SK-N-SH (cell line): ENCODE measurements at regions not wholly inside any gene's neighbourhood (a gene's known extent, or its start where the extent isn't known, plus 50 kb on each side); places are given as distances from the start of the nearest gene placed in this dataset.

Experiments
- CTCF ChIA-PET: fragments of 300-600, 350-600 bp; formaldehyde crosslinking; extraction: SDS; loops from one replicate; lab custom pipeline; 2021; lab: Yijun Ruan, JAX
- POLR2A ChIA-PET: fragments of 350-600 bp; sonication (Branson Sonifier 250); formaldehyde crosslinking; extraction: SDS; loops from one replicate; lab custom pipeline; 2020; ENCODE audit warnings: antibody characterized with exemption, inconsistent platforms; lab: Yijun Ruan, JAX
- DNase-seq: peaks from one replicate; pipeline ENCODE4 v3.0.0; 2012
- H2AFZ ChIP-seq: fragments of 200-600 bp; sonication (generic); 2 replicates; pipeline ENCODE4 v1.8.1; 2016; ENCODE audit warnings: antibody characterized with exemption, mild to moderate bottlenecking, low read depth
- H3F3A ChIP-seq: fragments of 200-600 bp; sonication (generic); replicated peaks from 2 replicates; pipeline ENCODE3; 2016; ENCODE audit warnings: antibody characterized with exemption, mild to moderate bottlenecking; ENCODE audit not compliant: insufficient read depth
- H3K27ac ChIP-seq, 2 experiments: fragments of 200-500 bp in 1 of 2; fragments of 200-600 bp in 1 of 2; sonication (Bioruptor generic) in 1 of 2; sonication (generic), shearing (Covaris generic) in 1 of 2; 2 replicates each; pipeline versions ENCODE4 v1.5.1 to v1.6.1; 2014 to 2016; ENCODE audit warnings: low read depth in 2 of 2, inconsistent platforms in 1 of 2, low read length in 1 of 2, mild to moderate bottlenecking in 1 of 2, mixed read lengths in 1 of 2
- H3K27me3 ChIP-seq: fragments of 200-600 bp; sonication (generic), shearing (Covaris generic); 2 replicates; pipeline ENCODE4 v1.6.1; 2016; ENCODE audit warnings: mixed run types; ENCODE audit not compliant: insufficient read depth
- H3K36me3 ChIP-seq, 2 experiments: fragments of 200-500 bp in 1 of 2; fragments of 200-600 bp in 1 of 2; sonication (Bioruptor generic) in 1 of 2; sonication (generic) in 1 of 2; replicated peaks in 1 of 2; 2 replicates each; pipeline versions ENCODE3 to v1.5.1; 2014 to 2016; ENCODE audit warnings: low read length in 1 of 2, mild to moderate bottlenecking in 1 of 2; ENCODE audit not compliant: insufficient read depth in 2 of 2, control insufficient read depth in 1 of 2
- H3K4me1 ChIP-seq, 2 experiments: fragments of 200-500 bp in 1 of 2; fragments of 200-600 bp in 1 of 2; sonication (Bioruptor generic) in 1 of 2; sonication (generic), shearing (Covaris generic) in 1 of 2; 2 replicates each; pipeline versions ENCODE4 v1.5.1 to v1.6.1; 2014 to 2016; ENCODE audit warnings: low read depth in 1 of 2, low read length in 1 of 2, mixed run types in 1 of 2; ENCODE audit not compliant: insufficient read depth in 2 of 2, control insufficient read depth in 1 of 2
- H3K4me2 ChIP-seq: fragments of 200-600 bp; sonication (generic), shearing (Covaris generic); 2 replicates; pipeline ENCODE4 v1.6.1; 2017; ENCODE audit warnings: mixed run types
- H3K4me3 ChIP-seq, 2 experiments: fragments of 200-500 bp in 1 of 2; fragments of 200-600 bp in 1 of 2; sonication (Bioruptor generic) in 1 of 2; sonication (generic), shearing (Covaris generic) in 1 of 2; 2 replicates each; pipeline versions ENCODE4 v1.5.1 to v1.8.1; 2014 to 2016; ENCODE audit warnings: low read depth in 2 of 2, inconsistent platforms in 1 of 2, low read length in 1 of 2, mild to moderate bottlenecking in 1 of 2, mixed read lengths in 1 of 2, moderate library complexity in 1 of 2
- H3K79me2 ChIP-seq: fragments of 200-600 bp; sonication (generic); 2 replicates; pipeline ENCODE4 v1.8.1; 2017; ENCODE audit warnings: mild to moderate bottlenecking; ENCODE audit not compliant: insufficient read depth
- H3K9ac ChIP-seq: fragments of 200-600 bp; sonication (generic); 2 replicates; pipeline ENCODE4 v1.6.1; 2017; ENCODE audit warnings: mixed run types
- H3K9me2 ChIP-seq: fragments of 200-600 bp; sonication (generic); 2 replicates; pipeline ENCODE4 v1.6.1; 2017; ENCODE audit warnings: mixed run types
- H3K9me3 ChIP-seq: fragments of 200-600 bp; sonication (generic); 2 replicates; pipeline ENCODE4 v1.6.1; 2017; ENCODE audit warnings: mixed run types, mild to moderate bottlenecking, moderate library complexity
- H4K20me1 ChIP-seq: fragments of 200-600 bp; sonication (generic); 2 replicates; pipeline ENCODE4 v1.6.1; 2017; ENCODE audit warnings: mild to moderate bottlenecking, mixed run types; ENCODE audit not compliant: insufficient read depth
- CHD2 ChIP-seq: fragments of 150-350 bp; IDR thresholded peaks from 2 replicates; pipeline ENCODE4 v1.6.1; 2018; ENCODE audit warnings: low read length; ENCODE audit not compliant: partially characterized antibody
- ELF1 ChIP-seq: IDR thresholded peaks from 2 replicates; pipeline ENCODE4 v1.4.0; 2012
- FOSL2 ChIP-seq: IDR thresholded peaks from 2 replicates; pipeline ENCODE4 v1.4.0; 2012; ENCODE audit warnings: low read depth, mild to moderate bottlenecking, moderate library complexity, borderline replicate concordance
- FOXM1 ChIP-seq: IDR thresholded peaks from 2 replicates; pipeline ENCODE4 v1.4.0; 2012; ENCODE audit warnings: low read depth, mild to moderate bottlenecking
- GABPA ChIP-seq: IDR thresholded peaks from 2 replicates; pipeline ENCODE4 v1.4.0; 2012; ENCODE audit warnings: low read depth, mild to moderate bottlenecking
- MEF2A ChIP-seq: IDR thresholded peaks from 2 replicates; pipeline ENCODE4 v1.4.0; 2012; ENCODE audit warnings: low read depth, borderline replicate concordance
- RCOR1 ChIP-seq: fragments of 150-350 bp; IDR thresholded peaks from 2 replicates; pipeline ENCODE4 v1.6.1; 2017; ENCODE audit warnings: antibody characterized with exemption, low read length
- RFX5 ChIP-seq: IDR thresholded peaks from 2 replicates; pipeline ENCODE4 v1.6.1; 2012; ENCODE audit warnings: mild to moderate bottlenecking, improper control_type of control experiment, low read length
- RXRA ChIP-seq: IDR thresholded peaks from 2 replicates; pipeline ENCODE4 v1.4.0; 2012; ENCODE audit warnings: low read depth, mild to moderate bottlenecking, borderline replicate concordance
- TAF1 ChIP-seq: IDR thresholded peaks from 2 replicates; pipeline ENCODE4 v1.6.1; 2012; ENCODE audit warnings: low read depth, mild to moderate bottlenecking, low read length, moderate library complexity, borderline replicate concordance
- TEAD4 ChIP-seq: IDR thresholded peaks from 2 replicates; pipeline ENCODE4 v1.4.0; 2012; ENCODE audit warnings: mild to moderate bottlenecking, borderline replicate concordance; ENCODE audit not compliant: insufficient read depth
- WGBS: methylation state at CpG from one replicate; pipeline ENCODE4 v1.1.6; 2017; ENCODE audit warnings: low lambda C conversion rate; 5-methylcytosine and 5-hydroxymethylcytosine counted together
- TF ChIP-seq, protein P1 (sequence below): fragments of 150-350 bp; IDR thresholded peaks from 2 replicates; pipeline ENCODE4 v1.6.1; 2016; ENCODE audit warnings: mild to moderate bottlenecking, low read depth, low read length
- TF ChIP-seq, protein P2 (sequence below): fragments of 150-350 bp; IDR thresholded peaks from 2 replicates; pipeline ENCODE4 v1.6.1; 2017; ENCODE audit warnings: antibody characterized with exemption, low read length, low read depth, borderline replicate concordance
- TF ChIP-seq, protein P3 (sequence below): fragments of 200-600 bp; sonication (generic); IDR thresholded peaks from 2 replicates; pipeline ENCODE4 v1.6.1; 2017; ENCODE audit warnings: antibody characterized with exemption, mild to moderate bottlenecking, moderate library complexity
- TF ChIP-seq, protein P4 (sequence below): IDR thresholded peaks from 2 replicates; pipeline ENCODE4 v1.4.0; 2012; ENCODE audit warnings: low read depth
- TF ChIP-seq, protein P5 (sequence below): IDR thresholded peaks from 2 replicates; pipeline ENCODE4; 2012
- TF ChIP-seq, protein P6 (sequence below): IDR thresholded peaks from 2 replicates; pipeline ENCODE4 v1.4.0; 2012; ENCODE audit warnings: low read depth, borderline replicate concordance

DNA sequence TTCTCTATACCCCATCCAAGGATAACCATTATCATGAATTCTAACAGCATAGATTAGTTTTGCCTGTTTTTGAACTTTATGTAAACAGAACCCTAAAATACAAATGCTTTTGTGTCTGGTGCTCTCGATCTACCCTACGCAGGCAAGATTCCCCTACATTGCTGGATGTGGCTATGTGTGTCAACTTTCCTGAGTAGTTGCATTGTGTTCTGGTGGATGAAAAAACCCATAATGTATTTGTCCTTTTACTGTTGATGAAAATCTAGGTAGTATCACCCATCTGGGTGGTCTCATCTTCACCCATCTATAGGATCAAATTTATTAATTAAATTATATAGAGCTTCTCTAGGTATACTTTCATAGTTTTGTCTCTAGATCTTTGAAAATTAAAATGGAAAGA lies 211.7 kb downstream of the ANKRD60 start:
- TF ChIP-seq, protein P1, sequence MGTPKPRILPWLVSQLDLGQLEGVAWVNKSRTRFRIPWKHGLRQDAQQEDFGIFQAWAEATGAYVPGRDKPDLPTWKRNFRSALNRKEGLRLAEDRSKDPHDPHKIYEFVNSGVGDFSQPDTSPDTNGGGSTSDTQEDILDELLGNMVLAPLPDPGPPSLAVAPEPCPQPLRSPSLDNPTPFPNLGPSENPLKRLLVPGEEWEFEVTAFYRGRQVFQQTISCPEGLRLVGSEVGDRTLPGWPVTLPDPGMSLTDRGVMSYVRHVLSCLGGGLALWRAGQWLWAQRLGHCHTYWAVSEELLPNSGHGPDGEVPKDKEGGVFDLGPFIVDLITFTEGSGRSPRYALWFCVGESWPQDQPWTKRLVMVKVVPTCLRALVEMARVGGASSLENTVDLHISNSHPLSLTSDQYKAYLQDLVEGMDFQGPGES = no peak
- TF ChIP-seq CHD2 = no peak
- TF ChIP-seq TEAD4 = no peak
- TF ChIP-seq, protein P2, sequence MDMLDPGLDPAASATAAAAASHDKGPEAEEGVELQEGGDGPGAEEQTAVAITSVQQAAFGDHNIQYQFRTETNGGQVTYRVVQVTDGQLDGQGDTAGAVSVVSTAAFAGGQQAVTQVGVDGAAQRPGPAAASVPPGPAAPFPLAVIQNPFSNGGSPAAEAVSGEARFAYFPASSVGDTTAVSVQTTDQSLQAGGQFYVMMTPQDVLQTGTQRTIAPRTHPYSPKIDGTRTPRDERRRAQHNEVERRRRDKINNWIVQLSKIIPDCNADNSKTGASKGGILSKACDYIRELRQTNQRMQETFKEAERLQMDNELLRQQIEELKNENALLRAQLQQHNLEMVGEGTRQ = no peak
- no peak for TF ChIP-seq RFX5
- TF ChIP-seq, protein P3, sequence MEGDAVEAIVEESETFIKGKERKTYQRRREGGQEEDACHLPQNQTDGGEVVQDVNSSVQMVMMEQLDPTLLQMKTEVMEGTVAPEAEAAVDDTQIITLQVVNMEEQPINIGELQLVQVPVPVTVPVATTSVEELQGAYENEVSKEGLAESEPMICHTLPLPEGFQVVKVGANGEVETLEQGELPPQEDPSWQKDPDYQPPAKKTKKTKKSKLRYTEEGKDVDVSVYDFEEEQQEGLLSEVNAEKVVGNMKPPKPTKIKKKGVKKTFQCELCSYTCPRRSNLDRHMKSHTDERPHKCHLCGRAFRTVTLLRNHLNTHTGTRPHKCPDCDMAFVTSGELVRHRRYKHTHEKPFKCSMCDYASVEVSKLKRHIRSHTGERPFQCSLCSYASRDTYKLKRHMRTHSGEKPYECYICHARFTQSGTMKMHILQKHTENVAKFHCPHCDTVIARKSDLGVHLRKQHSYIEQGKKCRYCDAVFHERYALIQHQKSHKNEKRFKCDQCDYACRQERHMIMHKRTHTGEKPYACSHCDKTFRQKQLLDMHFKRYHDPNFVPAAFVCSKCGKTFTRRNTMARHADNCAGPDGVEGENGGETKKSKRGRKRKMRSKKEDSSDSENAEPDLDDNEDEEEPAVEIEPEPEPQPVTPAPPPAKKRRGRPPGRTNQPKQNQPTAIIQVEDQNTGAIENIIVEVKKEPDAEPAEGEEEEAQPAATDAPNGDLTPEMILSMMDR = no peak
- TF ChIP-seq GABPA = no peak
- TF ChIP-seq RXRA = no peak
- no peak for TF ChIP-seq FOSL2
- no peak for TF ChIP-seq MEF2A
- no peak for TF ChIP-seq ELF1
- TF ChIP-seq, protein P4, sequence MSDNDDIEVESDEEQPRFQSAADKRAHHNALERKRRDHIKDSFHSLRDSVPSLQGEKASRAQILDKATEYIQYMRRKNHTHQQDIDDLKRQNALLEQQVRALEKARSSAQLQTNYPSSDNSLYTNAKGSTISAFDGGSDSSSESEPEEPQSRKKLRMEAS = no peak
- TF ChIP-seq, protein P5, sequence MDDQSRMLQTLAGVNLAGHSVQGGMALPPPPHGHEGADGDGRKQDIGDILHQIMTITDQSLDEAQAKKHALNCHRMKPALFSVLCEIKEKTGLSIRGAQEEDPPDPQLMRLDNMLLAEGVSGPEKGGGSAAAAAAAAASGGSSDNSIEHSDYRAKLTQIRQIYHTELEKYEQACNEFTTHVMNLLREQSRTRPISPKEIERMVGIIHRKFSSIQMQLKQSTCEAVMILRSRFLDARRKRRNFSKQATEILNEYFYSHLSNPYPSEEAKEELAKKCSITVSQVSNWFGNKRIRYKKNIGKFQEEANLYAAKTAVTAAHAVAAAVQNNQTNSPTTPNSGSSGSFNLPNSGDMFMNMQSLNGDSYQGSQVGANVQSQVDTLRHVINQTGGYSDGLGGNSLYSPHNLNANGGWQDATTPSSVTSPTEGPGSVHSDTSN = no peak
- TF ChIP-seq TAF1 = no peak
- no peak for TF ChIP-seq FOXM1
- TF ChIP-seq RCOR1 = no peak
- TF ChIP-seq, protein P6, sequence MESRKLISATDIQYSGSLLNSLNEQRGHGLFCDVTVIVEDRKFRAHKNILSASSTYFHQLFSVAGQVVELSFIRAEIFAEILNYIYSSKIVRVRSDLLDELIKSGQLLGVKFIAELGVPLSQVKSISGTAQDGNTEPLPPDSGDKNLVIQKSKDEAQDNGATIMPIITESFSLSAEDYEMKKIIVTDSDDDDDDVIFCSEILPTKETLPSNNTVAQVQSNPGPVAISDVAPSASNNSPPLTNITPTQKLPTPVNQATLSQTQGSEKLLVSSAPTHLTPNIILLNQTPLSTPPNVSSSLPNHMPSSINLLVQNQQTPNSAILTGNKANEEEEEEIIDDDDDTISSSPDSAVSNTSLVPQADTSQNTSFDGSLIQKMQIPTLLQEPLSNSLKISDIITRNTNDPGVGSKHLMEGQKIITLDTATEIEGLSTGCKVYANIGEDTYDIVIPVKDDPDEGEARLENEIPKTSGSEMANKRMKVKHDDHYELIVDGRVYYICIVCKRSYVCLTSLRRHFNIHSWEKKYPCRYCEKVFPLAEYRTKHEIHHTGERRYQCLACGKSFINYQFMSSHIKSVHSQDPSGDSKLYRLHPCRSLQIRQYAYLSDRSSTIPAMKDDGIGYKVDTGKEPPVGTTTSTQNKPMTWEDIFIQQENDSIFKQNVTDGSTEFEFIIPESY = no peak
- peak overlapping the region; percentile 71; the same call in 1 of the 2 replicates for H2AFZ ChIP-seq
- peaks cover 12 to 35% of the 10 kb centered on the region in 2 experiments; a peak in 3 of 4 replicates for H3K4me1 ChIP-seq
- H3K27me3 ChIP-seq = no peaks in the 10 kb centered on the region
- no peaks in the 10 kb centered on the region for H3K9me2 ChIP-seq
- whole genome bisulfite sequencing = 92% methylated on average over 2 of the region's 2 CpGs
- no peak overlapping the region; a peak in 1 of 4 replicates for H3K4me3 ChIP-seq
- no peaks in the 10 kb centered on the region for H4K20me1 ChIP-seq
- peak overlapping the region; percentile 79 for H3K4me2 ChIP-seq
- peak overlapping the region in 1 of 2 experiments; percentile 83; a peak in 2 of 4 replicates for H3K27ac ChIP-seq
- ChIA-PET CTCF (no interaction called here), POLR2A (interaction anchor here (1.1 kb wide), 1 partner anchor 14 kb away, joined by 3 read pairs; no protein-coding TSS in a partner anchor)
- peak overlapping the region; percentile 65; the same call in 1 of the 2 replicates for H3K9ac ChIP-seq
- H3F3A ChIP-seq = peaks cover 12% of the 10 kb centered on the region
- H3K36me3 ChIP-seq = no peaks in the 10 kb centered on the region
- no peaks in the 10 kb centered on the region for H3K9me3 ChIP-seq
- DNase-seq = no peak
- H3K79me2 ChIP-seq = no peaks in the 10 kb centered on the region
